ENCODE measurements at regions not wholly inside any gene's neighbourhood (a gene's known extent, or its start where the extent isn't known, plus 50 kb on each side); places are given as distances from the start of the nearest gene placed in this dataset.

GRCh38 chr2:19600982-19601381 is 242.6 kb upstream of the OSR1 start:
- FAIRE-seq (no peak), DNase-seq (no peak)
- Histone ChIP-seq H3K36me3 (ENCODE audit: control insufficient read depth in 3 of 3, insufficient read depth in 2 of 3, low read depth in 1 of 3, low read length in 3 of 3) (no peaks in the 10 kb centered on the region), H3K9me3 (ENCODE audit: control insufficient read depth in 2 of 2, insufficient read depth in 1 of 2, low read depth in 1 of 2, low read length in 1 of 2) (no peaks in the 10 kb centered on the region), H3K27me3 (ENCODE audit: control insufficient read depth in 3 of 3, insufficient read depth in 3 of 3, low read length in 3 of 3) (no peaks in the 10 kb centered on the region), H3K4me3 (ENCODE audit: low read depth in 1 of 3, low read length in 3 of 3) (no peak overlapping the region), H3K27ac (ENCODE audit: low read depth in 1 of 3, low read length in 2 of 3) (no peak overlapping the region), H3K4me1 (ENCODE audit: control insufficient read depth in 3 of 3, insufficient read depth in 2 of 3, low read depth in 1 of 3, low read length in 2 of 3) (no peaks in the 10 kb centered on the region)
- WGBS, 3 donors = 64 to 81% (median 75%) methylated on average over 2 of the region's 2 CpGs

- DNase-seq (no peak), FAIRE-seq (no peak)
- no peak overlapping the region for H3K4me3 ChIP-seq (ENCODE audit: low read depth in 1 of 3, low read length in 3 of 3)
- H3K27me3 ChIP-seq (ENCODE audit: control insufficient read depth in 3 of 3, insufficient read depth in 3 of 3, low read length in 3 of 3) = no peaks in the 10 kb centered on the region
- H3K9me3 ChIP-seq (ENCODE audit: control insufficient read depth in 2 of 2, insufficient read depth in 1 of 2, low read depth in 1 of 2, low read length in 1 of 2) = no peaks in the 10 kb centered on the region
- H3K36me3 ChIP-seq (ENCODE audit: control insufficient read depth in 3 of 3, insufficient read depth in 2 of 3, low read depth in 1 of 3, low read length in 3 of 3) = no peaks in the 10 kb centered on the region
- no peak overlapping the region for H3K27ac ChIP-seq (ENCODE audit: low read depth in 1 of 3, low read length in 2 of 3)
- H3K4me1 ChIP-seq (ENCODE audit: control insufficient read depth in 3 of 3, insufficient read depth in 2 of 3, low read depth in 1 of 3, low read length in 2 of 3) = no peaks in the 10 kb centered on the region
These were observed 242.1 kb upstream of the OSR1 start for GRCh38 chr2:19600506-19600905.

- no peaks in the 10 kb centered on the region for H3K9me3 ChIP-seq (ENCODE audit: control insufficient read depth in 2 of 2, insufficient read depth in 1 of 2, low read depth in 1 of 2, low read length in 1 of 2)
- no peak overlapping the region for H3K27ac ChIP-seq (ENCODE audit: low read depth in 1 of 3, low read length in 2 of 3)
- H3K4me3 ChIP-seq (ENCODE audit: low read depth in 1 of 3, low read length in 3 of 3) = no peak overlapping the region
- H3K27me3 ChIP-seq (ENCODE audit: control insufficient read depth in 3 of 3, insufficient read depth in 3 of 3, low read length in 3 of 3) = no peaks in the 10 kb centered on the region
- FAIRE-seq (no peak), DNase-seq (no peak)
- 48 to 72% (median 63%) methylated on average over 3 of the region's 3 CpGs for WGBS, 3 donors
- no peaks in the 10 kb centered on the region for H3K4me1 ChIP-seq (ENCODE audit: control insufficient read depth in 3 of 3, insufficient read depth in 2 of 3, low read depth in 1 of 3, low read length in 2 of 3)
- no peaks in the 10 kb centered on the region for H3K36me3 ChIP-seq (ENCODE audit: control insufficient read depth in 3 of 3, insufficient read depth in 2 of 3, low read depth in 1 of 3, low read length in 3 of 3)
These were observed 240.5 kb upstream of the OSR1 start for GRCh38 chr2:19598971-19599370.

GRCh38 chr2:19592197-19592596 is 233.8 kb upstream of the OSR1 start:
- Histone ChIP-seq H3K9me3 (ENCODE audit: control insufficient read depth in 2 of 2, insufficient read depth in 1 of 2, low read depth in 1 of 2, low read length in 1 of 2) (no peaks in the 10 kb centered on the region), H3K36me3 (ENCODE audit: control insufficient read depth in 3 of 3, insufficient read depth in 2 of 3, low read depth in 1 of 3, low read length in 3 of 3) (no peaks in the 10 kb centered on the region), H3K27me3 (ENCODE audit: control insufficient read depth in 3 of 3, insufficient read depth in 3 of 3, low read length in 3 of 3) (no peaks in the 10 kb centered on the region), H3K27ac (ENCODE audit: low read depth in 1 of 3, low read length in 2 of 3) (no peak overlapping the region), H3K4me1 (ENCODE audit: control insufficient read depth in 3 of 3, insufficient read depth in 2 of 3, low read depth in 1 of 3, low read length in 2 of 3) (no peaks in the 10 kb centered on the region), H3K4me3 (ENCODE audit: low read depth in 1 of 3, low read length in 3 of 3) (no peak overlapping the region)
- FAIRE-seq = no peak
- no peak for DNase-seq

- DNase-seq (no peak), FAIRE-seq (no peak)
- H3K27me3 ChIP-seq (ENCODE audit: control insufficient read depth in 3 of 3, insufficient read depth in 3 of 3, low read length in 3 of 3) = no peaks in the 10 kb centered on the region
- WGBS, 3 donors = 82 to 84% (median 82%) methylated on average over 4 of the region's 4 CpGs
- no peaks in the 10 kb centered on the region for H3K36me3 ChIP-seq (ENCODE audit: control insufficient read depth in 3 of 3, insufficient read depth in 2 of 3, low read depth in 1 of 3, low read length in 3 of 3)
- no peaks in the 10 kb centered on the region for H3K9me3 ChIP-seq (ENCODE audit: control insufficient read depth in 2 of 2, insufficient read depth in 1 of 2, low read depth in 1 of 2, low read length in 1 of 2)
- H3K4me1 ChIP-seq (ENCODE audit: control insufficient read depth in 3 of 3, insufficient read depth in 2 of 3, low read depth in 1 of 3, low read length in 2 of 3) = no peaks in the 10 kb centered on the region
- no peak overlapping the region for H3K4me3 ChIP-seq (ENCODE audit: low read depth in 1 of 3, low read length in 3 of 3)
- no peak overlapping the region for H3K27ac ChIP-seq (ENCODE audit: low read depth in 1 of 3, low read length in 2 of 3)
These were observed 231.4 kb upstream of the OSR1 start for GRCh38 chr2:19589791-19590190.

- FAIRE-seq (no peak), DNase-seq (no peak)
- Histone ChIP-seq H3K4me1 (ENCODE audit: control insufficient read depth in 3 of 3, insufficient read depth in 2 of 3, low read depth in 1 of 3, low read length in 2 of 3) (no peaks in the 10 kb centered on the region), H3K36me3 (ENCODE audit: control insufficient read depth in 3 of 3, insufficient read depth in 2 of 3, low read depth in 1 of 3, low read length in 3 of 3) (no peaks in the 10 kb centered on the region), H3K27ac (ENCODE audit: low read depth in 1 of 3, low read length in 2 of 3) (no peak overlapping the region), H3K27me3 (ENCODE audit: control insufficient read depth in 3 of 3, insufficient read depth in 3 of 3, low read length in 3 of 3) (no peaks in the 10 kb centered on the region), H3K4me3 (ENCODE audit: low read depth in 1 of 3, low read length in 3 of 3) (no peak overlapping the region), H3K9me3 (ENCODE audit: control insufficient read depth in 2 of 2, insufficient read depth in 1 of 2, low read depth in 1 of 2, low read length in 1 of 2) (no peaks in the 10 kb centered on the region)
- WGBS, 3 donors = 53 to 64% (median 62%) methylated on average over 4 of the region's 4 CpGs
These were observed 222.4 kb upstream of the OSR1 start for GRCh38 chr2:19580830-19581229.

- FAIRE-seq (no peak), DNase-seq (no peak)
- Histone ChIP-seq H3K4me3 (ENCODE audit: low read depth in 1 of 3, low read length in 3 of 3) (no peak overlapping the region), H3K27ac (ENCODE audit: low read depth in 1 of 3, low read length in 2 of 3) (no peak overlapping the region), H3K9me3 (ENCODE audit: control insufficient read depth in 2 of 2, insufficient read depth in 1 of 2, low read depth in 1 of 2, low read length in 1 of 2) (no peaks in the 10 kb centered on the region), H3K36me3 (ENCODE audit: control insufficient read depth in 3 of 3, insufficient read depth in 2 of 3, low read depth in 1 of 3, low read length in 3 of 3) (no peaks in the 10 kb centered on the region), H3K27me3 (ENCODE audit: control insufficient read depth in 3 of 3, insufficient read depth in 3 of 3, low read length in 3 of 3) (no peaks in the 10 kb centered on the region), H3K4me1 (ENCODE audit: control insufficient read depth in 3 of 3, insufficient read depth in 2 of 3, low read depth in 1 of 3, low read length in 2 of 3) (no peaks in the 10 kb centered on the region)
- WGBS, 3 donors = 35 to 46% (median 39%) methylated on average over 1 of the region's 1 CpG
These were observed 221.8 kb upstream of the OSR1 start for GRCh38 chr2:19580264-19580663.

GRCh38 chr2:19579461-19579860 is 221.0 kb upstream of the OSR1 start:
- H3K27me3 ChIP-seq (ENCODE audit: control insufficient read depth in 3 of 3, insufficient read depth in 3 of 3, low read length in 3 of 3) = no peaks in the 10 kb centered on the region
- WGBS, 3 donors = 75 to 79% (median 75%) methylated on average over 3 of the region's 3 CpGs
- H3K9me3 ChIP-seq (ENCODE audit: control insufficient read depth in 2 of 2, insufficient read depth in 1 of 2, low read depth in 1 of 2, low read length in 1 of 2) = no peaks in the 10 kb centered on the region
- H3K4me3 ChIP-seq (ENCODE audit: low read depth in 1 of 3, low read length in 3 of 3) = no peak overlapping the region
- DNase-seq (no peak), FAIRE-seq (no peak)
- H3K36me3 ChIP-seq (ENCODE audit: control insufficient read depth in 3 of 3, insufficient read depth in 2 of 3, low read depth in 1 of 3, low read length in 3 of 3) = no peaks in the 10 kb centered on the region
- H3K4me1 ChIP-seq (ENCODE audit: control insufficient read depth in 3 of 3, insufficient read depth in 2 of 3, low read depth in 1 of 3, low read length in 2 of 3) = no peaks in the 10 kb centered on the region
- H3K27ac ChIP-seq (ENCODE audit: low read depth in 1 of 3, low read length in 2 of 3) = no peak overlapping the region

- no peaks in the 10 kb centered on the region for H3K27me3 ChIP-seq (ENCODE audit: control insufficient read depth in 3 of 3, insufficient read depth in 3 of 3, low read length in 3 of 3)
- no peak overlapping the region for H3K4me3 ChIP-seq (ENCODE audit: low read depth in 1 of 3, low read length in 3 of 3)
- WGBS, 3 donors = 54 to 74% (median 71%) methylated on average over 3 of the region's 3 CpGs
- H3K27ac ChIP-seq (ENCODE audit: low read depth in 1 of 3, low read length in 2 of 3) = no peak overlapping the region
- DNase-seq (no peak), FAIRE-seq (no peak)
- H3K9me3 ChIP-seq (ENCODE audit: control insufficient read depth in 2 of 2, insufficient read depth in 1 of 2, low read depth in 1 of 2, low read length in 1 of 2) = no peaks in the 10 kb centered on the region
- peaks cover 0 to 2% (median 0%) of the 10 kb centered on the region in 3 donors for H3K4me1 ChIP-seq (ENCODE audit: control insufficient read depth in 3 of 3, insufficient read depth in 2 of 3, low read depth in 1 of 3, low read length in 2 of 3)
- no peaks in the 10 kb centered on the region for H3K36me3 ChIP-seq (ENCODE audit: control insufficient read depth in 3 of 3, insufficient read depth in 2 of 3, low read depth in 1 of 3, low read length in 3 of 3)
These were observed 219.3 kb upstream of the OSR1 start for GRCh38 chr2:19577723-19578122.
